Loucy (cell line): ENCODE measurements at regions not wholly inside any gene's neighbourhood (a gene's known extent, or its start where the extent isn't known, plus 50 kb on each side); places are given as distances from the start of the nearest gene placed in this dataset.

Source experiments
- H2AFZ ChIP-seq: fragments of 200-600 bp; sonication (generic); 2 replicates; pipeline ENCODE4 v1.6.0; 2016; ENCODE audit warnings: antibody characterized with exemption, mild to moderate bottlenecking, low read length, moderate library complexity
- H3F3A ChIP-seq: fragments of 200-600 bp; 2 replicates; pipeline ENCODE4 v1.6.0; 2016; ENCODE audit warnings: antibody characterized with exemption, low read depth, mild to moderate bottlenecking
- H3K27me3 ChIP-seq: fragments of 200-600 bp; sonication (generic); 2 replicates; pipeline ENCODE4 v1.6.1; 2014; ENCODE audit warnings: low read length, mild to moderate bottlenecking; ENCODE audit not compliant: insufficient read depth, poor library complexity, severe bottlenecking
- H3K36me3 ChIP-seq: fragments of 200-600 bp; sonication (generic); 2 replicates; pipeline ENCODE4 v1.6.1; 2016; ENCODE audit warnings: low read length; ENCODE audit not compliant: insufficient read depth
- H3K4me1 ChIP-seq: fragments of 200-600 bp; sonication (generic); 2 replicates; pipeline ENCODE4 v1.5.1; 2014; ENCODE audit warnings: low read length, mild to moderate bottlenecking; ENCODE audit not compliant: insufficient read depth, poor library complexity, severe bottlenecking
- H3K4me2 ChIP-seq: fragments of 200-600 bp; sonication (generic); 2 replicates; pipeline ENCODE4 v1.6.0; 2014; ENCODE audit warnings: antibody characterized with exemption, low read length, low read depth, mild to moderate bottlenecking; ENCODE audit not compliant: poor library complexity, severe bottlenecking
- H3K4me3 ChIP-seq: fragments of 200-600 bp; sonication (generic); 2 replicates; pipeline ENCODE4 v1.5.1; 2014; ENCODE audit warnings: low read length, mild to moderate bottlenecking, mixed read lengths; ENCODE audit not compliant: poor library complexity, severe bottlenecking
- H3K79me2 ChIP-seq: fragments of 200-600 bp; sonication (generic); 2 replicates; pipeline ENCODE4 v1.6.1; 2014; ENCODE audit warnings: low read length; ENCODE audit not compliant: insufficient read depth
- H3K9ac ChIP-seq: fragments of 200-600 bp; sonication (generic); 2 replicates; pipeline ENCODE4 v1.6.0; 2014; ENCODE audit warnings: mild to moderate bottlenecking, low read depth, low read length, moderate library complexity; ENCODE audit not compliant: poor library complexity, severe bottlenecking
- H3K9me2 ChIP-seq: fragments of 200-600 bp; sonication (generic); replicated peaks from 2 replicates; pipeline ENCODE4 v1.6.1; 2016; ENCODE audit warnings: low read depth, low read length, mixed read lengths
- H3K9me3 ChIP-seq: fragments of 200-600 bp; sonication (generic); 2 replicates; pipeline ENCODE4 v1.6.1; 2014; ENCODE audit warnings: mild to moderate bottlenecking, antibody characterized with exemption, low read length, low read depth; ENCODE audit not compliant: insufficient read depth
- H4K20me1 ChIP-seq: fragments of 200-600 bp; sonication (generic); 2 replicates; pipeline ENCODE4 v1.6.0; 2014; ENCODE audit warnings: antibody characterized with exemption, low read length, mild to moderate bottlenecking; ENCODE audit not compliant: insufficient read depth, poor library complexity, severe bottlenecking
- EZH2phosphoT487 ChIP-seq: fragments of 200-600 bp; IDR thresholded peaks from 2 replicates; pipeline ENCODE4 v1.6.1; 2018; ENCODE audit warnings: antibody characterized with exemption, mild to moderate bottlenecking, moderate library complexity, borderline replicate concordance
- TF ChIP-seq, protein P1 (sequence below): fragments of 200-600 bp; sonication (generic); conservative IDR thresholded peaks from 2 replicates; pipeline ENCODE4 v1.5.1; 2014; ENCODE audit warnings: mild to moderate bottlenecking, antibody characterized with exemption, low read length

DNA sequence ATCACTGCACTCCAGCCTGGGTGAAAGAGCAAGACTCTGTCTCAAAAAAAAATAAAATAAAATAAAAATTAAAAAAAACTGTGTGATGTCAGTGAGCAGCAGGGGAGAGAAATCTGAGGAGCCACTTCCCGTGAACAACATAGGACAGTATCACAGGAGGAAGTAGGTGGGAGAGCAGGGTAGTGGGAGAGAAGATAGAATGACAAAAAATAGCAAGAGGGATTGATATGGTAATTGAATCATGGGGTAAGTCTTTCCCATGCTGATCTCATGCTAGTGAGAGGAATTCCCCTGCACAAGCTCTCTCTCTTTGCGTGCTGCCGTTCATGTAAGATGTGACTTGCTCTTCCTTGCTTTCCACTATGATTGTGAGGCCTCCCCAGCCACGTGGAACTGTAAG, 81.6 kb upstream of the PBX1 start:
- H3K4me1 ChIP-seq, result no peaks in the 10 kb centered on the region
- H3K4me3 ChIP-seq, result no peak overlapping the region
- no peaks in the 10 kb centered on the region for H3K79me2 ChIP-seq
- H3K36me3 ChIP-seq, result no peaks in the 10 kb centered on the region
- H3K27me3 ChIP-seq, result no peaks in the 10 kb centered on the region
- no peaks in the 10 kb centered on the region for H3K9me2 ChIP-seq
- no peak overlapping the region for H3K9ac ChIP-seq
- H2AFZ ChIP-seq, result no peak overlapping the region
- no peak overlapping the region for H3K4me2 ChIP-seq
- no peaks in the 10 kb centered on the region for H3F3A ChIP-seq
- TF ChIP-seq, protein P1, sequence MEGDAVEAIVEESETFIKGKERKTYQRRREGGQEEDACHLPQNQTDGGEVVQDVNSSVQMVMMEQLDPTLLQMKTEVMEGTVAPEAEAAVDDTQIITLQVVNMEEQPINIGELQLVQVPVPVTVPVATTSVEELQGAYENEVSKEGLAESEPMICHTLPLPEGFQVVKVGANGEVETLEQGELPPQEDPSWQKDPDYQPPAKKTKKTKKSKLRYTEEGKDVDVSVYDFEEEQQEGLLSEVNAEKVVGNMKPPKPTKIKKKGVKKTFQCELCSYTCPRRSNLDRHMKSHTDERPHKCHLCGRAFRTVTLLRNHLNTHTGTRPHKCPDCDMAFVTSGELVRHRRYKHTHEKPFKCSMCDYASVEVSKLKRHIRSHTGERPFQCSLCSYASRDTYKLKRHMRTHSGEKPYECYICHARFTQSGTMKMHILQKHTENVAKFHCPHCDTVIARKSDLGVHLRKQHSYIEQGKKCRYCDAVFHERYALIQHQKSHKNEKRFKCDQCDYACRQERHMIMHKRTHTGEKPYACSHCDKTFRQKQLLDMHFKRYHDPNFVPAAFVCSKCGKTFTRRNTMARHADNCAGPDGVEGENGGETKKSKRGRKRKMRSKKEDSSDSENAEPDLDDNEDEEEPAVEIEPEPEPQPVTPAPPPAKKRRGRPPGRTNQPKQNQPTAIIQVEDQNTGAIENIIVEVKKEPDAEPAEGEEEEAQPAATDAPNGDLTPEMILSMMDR, result no peak
- TF ChIP-seq EZH2phosphoT487, result no peak
- H4K20me1 ChIP-seq, result no peaks in the 10 kb centered on the region
- H3K9me3 ChIP-seq, result no peaks in the 10 kb centered on the region; the same call in 1 of the 2 replicates

DNA sequence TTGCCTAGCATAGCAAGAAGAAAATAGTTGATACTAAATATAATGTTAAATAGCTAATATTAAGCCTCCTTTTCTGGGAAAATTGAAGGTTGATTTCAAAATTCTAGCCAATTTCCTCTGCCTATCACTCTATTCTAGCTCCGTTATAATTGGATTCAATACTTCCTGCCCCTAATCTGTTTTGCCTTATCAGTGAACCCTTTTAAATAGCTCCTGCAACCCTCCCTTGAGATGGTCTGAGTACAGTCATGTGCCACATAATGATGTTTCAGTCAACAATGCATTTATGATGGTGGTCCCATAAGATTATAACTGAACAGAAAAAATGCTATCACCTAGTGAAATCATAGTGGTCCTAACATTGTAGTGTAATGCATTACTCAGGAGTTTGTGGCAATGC, 79.7 kb upstream of the PBX1 start:
- Histone ChIP-seq H3K4me3 (no peak overlapping the region), H3K4me1 (no peaks in the 10 kb centered on the region), H3K9me3 (no peaks in the 10 kb centered on the region), H3K9ac (no peak overlapping the region), H2AFZ (no peak overlapping the region), H3K79me2 (no peaks in the 10 kb centered on the region), H3K27me3 (no peaks in the 10 kb centered on the region), H3K4me2 (no peak overlapping the region), H3F3A (no peaks in the 10 kb centered on the region), H3K36me3 (no peaks in the 10 kb centered on the region), H3K9me2 (no peaks in the 10 kb centered on the region), H4K20me1 (no peaks in the 10 kb centered on the region)
- TF ChIP-seq, protein P1, result no peak
- TF ChIP-seq EZH2phosphoT487, result no peak

DNA sequence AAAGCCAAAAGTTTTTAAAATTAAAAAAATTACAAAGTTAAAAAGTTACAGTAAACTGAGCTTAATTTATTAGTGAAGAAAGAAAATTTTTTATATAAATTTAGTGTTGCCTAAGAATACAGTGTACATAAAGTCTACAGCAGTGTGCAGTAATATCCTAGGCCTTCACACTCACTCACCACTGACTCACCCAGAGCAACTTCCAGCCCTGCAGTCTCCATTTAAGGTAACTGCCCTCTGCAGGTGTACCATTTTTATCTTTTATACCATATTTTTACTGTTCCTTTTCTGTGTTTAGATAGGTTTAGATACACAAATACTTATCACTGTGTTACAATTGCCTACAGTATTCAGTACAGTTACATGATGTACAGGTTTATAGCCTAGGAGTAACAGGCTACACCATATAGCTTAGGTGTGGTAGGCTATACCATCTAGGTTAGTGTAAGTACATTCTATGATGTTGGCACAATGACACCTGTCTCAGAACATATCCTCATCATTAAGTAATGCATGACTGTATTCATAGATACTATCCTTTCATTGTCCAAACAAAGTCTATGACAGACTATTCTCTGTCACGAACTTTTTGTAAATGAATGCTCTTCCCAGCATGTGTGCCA, 78.6 kb upstream of the PBX1 start:
- Histone ChIP-seq H3K79me2 (no peaks in the 10 kb centered on the region), H3K9me3 (no peaks in the 10 kb centered on the region), H3K9me2 (no peaks in the 10 kb centered on the region), H3K9ac (no peak overlapping the region), H3K36me3 (no peaks in the 10 kb centered on the region), H3K27me3 (no peaks in the 10 kb centered on the region), H3K4me3 (no peak overlapping the region), H4K20me1 (no peaks in the 10 kb centered on the region), H3K4me2 (no peak overlapping the region), H3K4me1 (no peaks in the 10 kb centered on the region), H3F3A (no peaks in the 10 kb centered on the region), H2AFZ (no peak overlapping the region)
- TF ChIP-seq EZH2phosphoT487, result no peak
- TF ChIP-seq, protein P1, result no peak
